ENCODE measurements at regions not wholly inside any gene's neighbourhood (a gene's known extent, or its start where the extent isn't known, plus 50 kb on each side); places are given as distances from the start of the nearest gene placed in this dataset.
A peak's percentile ranks its signal among the peaks of the same experiment; 100 is the strongest.

DNA sequence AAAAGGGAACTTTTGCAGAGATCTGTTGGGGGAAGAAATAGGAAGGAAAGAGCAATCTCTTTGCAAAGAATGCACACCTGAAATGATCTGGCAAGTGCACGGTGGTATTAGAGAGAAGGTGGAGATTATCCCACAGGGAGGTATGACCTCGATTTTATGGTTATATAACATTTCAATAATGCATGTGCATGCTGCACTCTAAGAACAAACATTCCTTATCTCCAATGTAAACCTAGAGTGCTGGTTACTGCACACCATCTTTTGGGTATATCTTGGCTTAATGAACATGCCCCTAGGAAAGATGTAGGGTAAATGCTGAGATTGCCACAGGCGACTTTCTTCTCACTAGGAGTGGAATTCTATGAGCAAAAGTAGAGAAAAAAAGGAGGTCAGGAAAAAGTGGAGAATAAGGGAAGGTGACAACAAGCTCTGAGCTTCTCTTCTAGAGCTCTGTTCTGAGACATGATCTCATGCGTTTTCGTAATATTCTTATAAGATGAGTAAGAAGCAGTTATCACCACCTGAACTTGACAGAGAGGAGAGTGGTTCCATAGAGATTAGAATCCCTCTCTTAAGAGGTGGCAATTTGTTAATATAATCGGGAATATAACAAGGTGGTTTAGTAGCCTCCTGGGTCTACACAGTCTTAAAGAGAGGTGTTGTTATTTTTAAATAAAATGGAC lies 117.5 kb upstream of the TMC3 start:
- in situ Hi-C loops (cut with MboI; ENCODE audit: low pct_unique_long_range_greater_than_20kb, low sequenced_read_pairs, unreplicated experiment) = loop anchor here (10.0 kb wide), 1 partner anchor 443 kb away; no protein-coding TSS in a partner anchor
- TF ChIP-seq, protein P1, sequence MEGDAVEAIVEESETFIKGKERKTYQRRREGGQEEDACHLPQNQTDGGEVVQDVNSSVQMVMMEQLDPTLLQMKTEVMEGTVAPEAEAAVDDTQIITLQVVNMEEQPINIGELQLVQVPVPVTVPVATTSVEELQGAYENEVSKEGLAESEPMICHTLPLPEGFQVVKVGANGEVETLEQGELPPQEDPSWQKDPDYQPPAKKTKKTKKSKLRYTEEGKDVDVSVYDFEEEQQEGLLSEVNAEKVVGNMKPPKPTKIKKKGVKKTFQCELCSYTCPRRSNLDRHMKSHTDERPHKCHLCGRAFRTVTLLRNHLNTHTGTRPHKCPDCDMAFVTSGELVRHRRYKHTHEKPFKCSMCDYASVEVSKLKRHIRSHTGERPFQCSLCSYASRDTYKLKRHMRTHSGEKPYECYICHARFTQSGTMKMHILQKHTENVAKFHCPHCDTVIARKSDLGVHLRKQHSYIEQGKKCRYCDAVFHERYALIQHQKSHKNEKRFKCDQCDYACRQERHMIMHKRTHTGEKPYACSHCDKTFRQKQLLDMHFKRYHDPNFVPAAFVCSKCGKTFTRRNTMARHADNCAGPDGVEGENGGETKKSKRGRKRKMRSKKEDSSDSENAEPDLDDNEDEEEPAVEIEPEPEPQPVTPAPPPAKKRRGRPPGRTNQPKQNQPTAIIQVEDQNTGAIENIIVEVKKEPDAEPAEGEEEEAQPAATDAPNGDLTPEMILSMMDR (IDR thresholded peaks at IDR 0.05; ENCODE audit: extremely low read depth, insufficient read depth, missing control alignments) = no peak
- DNase-seq (ENCODE audit: low spot score) = no peak

DNA sequence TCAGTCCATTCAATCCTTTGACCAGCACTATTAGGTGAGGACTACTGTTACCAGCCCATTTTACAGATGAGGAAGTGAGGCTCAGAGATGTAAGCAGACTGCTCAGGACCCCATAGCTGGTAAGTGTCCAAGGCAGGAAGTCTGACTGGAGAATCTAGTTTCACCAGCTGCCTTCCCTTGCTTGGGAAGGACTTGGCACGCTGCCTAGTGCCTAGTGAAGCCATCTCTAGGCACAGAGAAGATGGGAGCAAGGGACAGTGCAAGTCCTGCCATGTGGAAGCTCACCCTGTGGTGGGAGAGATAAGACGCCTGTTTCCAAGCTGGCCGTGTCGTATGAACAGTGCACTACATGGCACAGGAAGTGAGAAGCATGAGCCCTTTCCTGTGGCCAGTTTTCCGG lies 111.8 kb upstream of the TMC3 start:
- TF ChIP-seq, protein P1 (IDR thresholded peaks at IDR 0.05; ENCODE audit: extremely low read depth, insufficient read depth, missing control alignments) = no peak
- in situ Hi-C loops (cut with MboI; ENCODE audit: low pct_unique_long_range_greater_than_20kb, low sequenced_read_pairs, unreplicated experiment) = no loop called here
- no peak for DNase-seq (ENCODE audit: low spot score)

DNA sequence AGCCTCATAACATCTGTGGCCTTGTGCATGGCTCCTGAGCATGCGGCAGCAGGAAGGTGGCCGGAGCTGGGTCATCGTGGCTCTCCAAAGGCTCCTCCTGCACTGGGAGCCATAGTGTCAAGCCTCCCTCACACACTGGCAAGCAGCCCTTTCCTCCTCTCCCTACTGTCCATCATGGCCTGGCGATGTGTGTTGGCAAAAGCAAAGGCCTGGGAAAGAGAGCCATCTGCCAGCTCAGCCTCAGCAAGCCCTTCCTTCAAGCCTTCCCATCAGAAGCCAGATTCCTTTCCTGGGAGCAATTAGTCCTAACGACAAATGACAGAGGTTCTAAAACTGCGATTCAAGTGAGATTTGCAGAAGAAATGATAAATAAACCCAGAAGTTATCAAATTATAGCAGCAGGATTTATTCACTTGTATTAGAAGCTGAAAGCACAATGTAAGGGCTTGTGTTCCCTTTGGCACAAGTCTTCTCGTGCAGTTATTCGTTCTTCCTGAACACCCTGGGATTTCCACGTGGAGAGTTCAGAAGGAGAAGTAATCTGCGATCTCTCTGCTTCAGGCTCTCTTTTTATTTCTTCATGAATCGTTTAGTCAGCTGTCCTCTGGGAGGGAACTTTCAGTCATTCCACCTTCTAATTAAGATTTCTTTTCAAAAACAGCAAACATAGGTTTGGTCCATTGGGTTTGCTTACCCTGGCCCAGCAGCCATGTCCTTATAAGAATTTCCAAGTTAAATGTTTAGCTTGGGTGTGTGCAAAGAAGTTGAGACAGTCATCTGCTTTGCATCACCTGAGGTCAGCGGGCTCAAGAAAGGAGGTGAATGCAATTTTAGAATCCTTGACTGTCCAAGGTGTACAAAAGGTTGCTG lies 110.3 kb upstream of the TMC3 start:
- TF ChIP-seq, protein P1 (IDR thresholded peaks at IDR 0.05; ENCODE audit: extremely low read depth, insufficient read depth, missing control alignments) = no peak
- in situ Hi-C loops (cut with MboI; ENCODE audit: low pct_unique_long_range_greater_than_20kb, low sequenced_read_pairs, unreplicated experiment) = no loop called here
- no peak for DNase-seq (ENCODE audit: low spot score)

DNA sequence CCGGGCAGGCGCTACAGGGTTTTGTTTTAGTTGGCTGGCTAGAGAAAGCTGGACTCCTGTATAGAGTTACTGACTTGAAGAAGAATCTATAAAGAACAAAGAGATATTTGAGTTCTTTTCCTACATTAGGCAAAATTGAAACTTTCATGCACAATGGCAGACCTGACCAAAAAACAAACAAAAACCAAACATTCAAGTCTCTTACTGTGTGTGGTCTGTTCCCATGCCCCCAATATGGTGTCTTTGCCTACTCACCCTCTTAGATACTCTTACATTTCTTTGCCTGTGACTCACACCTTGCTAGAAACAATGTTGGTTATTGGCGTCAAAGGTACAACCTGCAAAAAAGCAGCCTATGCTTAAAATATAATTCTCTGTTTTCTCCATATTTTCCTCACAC lies 109.5 kb upstream of the TMC3 start:
- TF ChIP-seq, protein P1 (IDR thresholded peaks at IDR 0.05; ENCODE audit: extremely low read depth, insufficient read depth, missing control alignments) = no peak
- in situ Hi-C loops (cut with MboI; ENCODE audit: low pct_unique_long_range_greater_than_20kb, low sequenced_read_pairs, unreplicated experiment) = no loop called here
- DNase-seq (ENCODE audit: low spot score) = no peak

DNA sequence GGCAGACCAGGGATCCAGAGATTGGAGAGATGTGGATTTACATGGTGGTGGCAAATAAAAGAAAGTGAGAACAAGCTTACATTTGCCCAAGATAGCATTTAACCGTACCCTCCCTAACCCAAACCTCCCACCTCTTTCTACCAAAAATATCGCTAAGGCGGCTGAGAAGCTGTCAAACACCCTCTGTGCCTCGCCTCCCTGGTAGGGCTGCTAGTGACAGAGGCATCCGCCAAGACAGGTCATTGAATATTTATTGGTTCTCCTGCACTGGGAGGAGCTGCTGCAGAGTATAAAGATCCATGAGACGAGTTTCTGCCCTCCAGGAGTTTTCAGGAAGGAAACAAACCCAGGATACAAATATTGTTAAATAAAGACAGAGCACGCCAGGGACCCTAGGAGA lies 107.3 kb upstream of the TMC3 start:
- in situ Hi-C loops (cut with MboI; ENCODE audit: low pct_unique_long_range_greater_than_20kb, low sequenced_read_pairs, unreplicated experiment) = no loop called here
- TF ChIP-seq, protein P1 (IDR thresholded peaks at IDR 0.05; ENCODE audit: extremely low read depth, insufficient read depth, missing control alignments) = no peak
- DNase-seq (ENCODE audit: low spot score) = no peak

DNA sequence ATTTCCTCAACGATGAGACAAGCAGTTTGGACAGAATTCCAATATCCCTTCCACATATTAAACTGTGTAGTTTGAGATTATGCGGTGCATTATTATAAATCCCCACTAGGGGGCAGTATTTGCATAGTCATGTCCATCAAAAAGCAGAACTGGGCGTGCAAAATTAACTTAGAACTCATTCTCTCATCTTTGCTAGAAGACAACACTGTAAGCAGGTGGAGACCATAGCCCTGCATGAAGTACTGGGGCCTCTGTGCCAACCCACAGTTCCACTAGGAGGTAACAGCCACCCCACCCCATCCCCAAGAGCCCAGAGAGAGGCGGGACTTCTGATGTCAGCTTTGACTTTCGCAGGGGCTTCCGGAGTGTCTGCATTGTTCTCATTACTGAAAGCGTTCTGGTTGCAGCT lies 106.6 kb upstream of the TMC3 start:
- peak; percentile 12 for DNase-seq (ENCODE audit: low spot score)
- TF ChIP-seq, protein P1 (IDR thresholded peaks at IDR 0.05; ENCODE audit: extremely low read depth, insufficient read depth, missing control alignments) = peak; percentile 72
- in situ Hi-C loops (cut with MboI; ENCODE audit: low pct_unique_long_range_greater_than_20kb, low sequenced_read_pairs, unreplicated experiment) = no loop called here
